SU-DHL-6 (cell line): ENCODE measurements at regions not wholly inside any gene's neighbourhood (a gene's known extent, or its start where the extent isn't known, plus 50 kb on each side); places are given as distances from the start of the nearest gene placed in this dataset.

Experiments used
- CTCF ChIP-seq: fragments of 200-600 bp; sonication (generic); IDR thresholded peaks from one replicate; pipeline ENCODE4 v1.5.1; 2017; ENCODE audit warnings: antibody characterized with exemption, mild to moderate bottlenecking, low read length, moderate library complexity; ENCODE audit not compliant: insufficient read depth, poor library complexity, severe bottlenecking
- EZH2phosphoT487 ChIP-seq: fragments of 200-600 bp; sonication (generic), shearing (Covaris generic); conservative IDR thresholded peaks from 2 replicates; pipeline ENCODE4 v1.6.1; 2018; ENCODE audit warnings: mild to moderate bottlenecking, antibody characterized with exemption, low read length, moderate library complexity, mixed read lengths

GRCh38 chr1:229920683-229921082 lies 146.4 kb upstream of the GALNT2 start:
- TF ChIP-seq CTCF, result no peak
- TF ChIP-seq EZH2phosphoT487, result no peak
